ENCODE measurements at regions not wholly inside any gene's neighbourhood (a gene's known extent, or its start where the extent isn't known, plus 50 kb on each side); places are given as distances from the start of the nearest gene placed in this dataset.

DNA sequence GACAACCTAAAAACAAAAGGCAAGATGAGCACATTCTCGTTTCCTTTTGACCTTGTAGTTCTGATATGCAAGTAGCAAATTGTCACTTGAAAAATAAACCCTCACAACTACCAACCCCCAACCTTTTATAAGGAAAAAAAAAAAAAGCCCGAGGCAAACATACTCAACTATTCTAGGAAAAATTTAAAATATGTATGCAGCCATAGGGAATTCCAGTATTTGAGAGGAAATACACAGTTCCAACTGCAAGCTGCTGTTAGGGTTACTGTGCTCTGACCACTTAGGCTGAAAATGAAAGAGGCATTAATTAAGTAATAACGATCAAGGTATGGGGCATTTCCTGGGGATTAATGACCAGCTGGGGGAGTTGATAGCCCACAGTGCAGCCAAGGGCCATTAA lies 281.9 kb upstream of the DPH6 start:
- DNase-seq (ENCODE audit: low read depth), result no peak
- TF ChIP-seq, protein P1, sequence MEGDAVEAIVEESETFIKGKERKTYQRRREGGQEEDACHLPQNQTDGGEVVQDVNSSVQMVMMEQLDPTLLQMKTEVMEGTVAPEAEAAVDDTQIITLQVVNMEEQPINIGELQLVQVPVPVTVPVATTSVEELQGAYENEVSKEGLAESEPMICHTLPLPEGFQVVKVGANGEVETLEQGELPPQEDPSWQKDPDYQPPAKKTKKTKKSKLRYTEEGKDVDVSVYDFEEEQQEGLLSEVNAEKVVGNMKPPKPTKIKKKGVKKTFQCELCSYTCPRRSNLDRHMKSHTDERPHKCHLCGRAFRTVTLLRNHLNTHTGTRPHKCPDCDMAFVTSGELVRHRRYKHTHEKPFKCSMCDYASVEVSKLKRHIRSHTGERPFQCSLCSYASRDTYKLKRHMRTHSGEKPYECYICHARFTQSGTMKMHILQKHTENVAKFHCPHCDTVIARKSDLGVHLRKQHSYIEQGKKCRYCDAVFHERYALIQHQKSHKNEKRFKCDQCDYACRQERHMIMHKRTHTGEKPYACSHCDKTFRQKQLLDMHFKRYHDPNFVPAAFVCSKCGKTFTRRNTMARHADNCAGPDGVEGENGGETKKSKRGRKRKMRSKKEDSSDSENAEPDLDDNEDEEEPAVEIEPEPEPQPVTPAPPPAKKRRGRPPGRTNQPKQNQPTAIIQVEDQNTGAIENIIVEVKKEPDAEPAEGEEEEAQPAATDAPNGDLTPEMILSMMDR (conservative IDR thresholded peaks at IDR 0.05; ENCODE audit: low read length), result no peak
- H3K4me3 ChIP-seq (ENCODE audit: low read length), result no peak overlapping the region

DNA sequence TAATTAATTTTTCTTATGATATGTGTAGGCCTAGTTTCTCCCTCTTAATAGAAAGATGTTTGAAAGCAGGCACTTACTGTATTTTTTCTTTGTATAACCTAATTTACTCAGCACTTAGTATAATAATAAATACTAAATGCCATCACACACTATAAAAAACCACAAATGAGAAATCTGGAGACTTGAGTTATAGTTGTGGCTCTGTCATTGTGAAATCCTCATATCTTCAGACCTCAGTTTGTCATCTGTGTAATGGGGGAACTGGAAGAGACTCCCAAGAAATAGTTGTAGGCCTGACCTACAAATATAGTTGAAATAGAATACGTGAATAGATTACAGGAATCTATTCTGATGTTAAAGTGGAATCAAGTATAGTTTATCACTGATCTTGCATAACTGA lies 287.6 kb upstream of the DPH6 start:
- no peak overlapping the region for H3K4me3 ChIP-seq (ENCODE audit: low read length)
- TF ChIP-seq, protein P1 (conservative IDR thresholded peaks at IDR 0.05; ENCODE audit: low read length), result no peak
- peak; percentile 46 for DNase-seq (ENCODE audit: low read depth)

DNA sequence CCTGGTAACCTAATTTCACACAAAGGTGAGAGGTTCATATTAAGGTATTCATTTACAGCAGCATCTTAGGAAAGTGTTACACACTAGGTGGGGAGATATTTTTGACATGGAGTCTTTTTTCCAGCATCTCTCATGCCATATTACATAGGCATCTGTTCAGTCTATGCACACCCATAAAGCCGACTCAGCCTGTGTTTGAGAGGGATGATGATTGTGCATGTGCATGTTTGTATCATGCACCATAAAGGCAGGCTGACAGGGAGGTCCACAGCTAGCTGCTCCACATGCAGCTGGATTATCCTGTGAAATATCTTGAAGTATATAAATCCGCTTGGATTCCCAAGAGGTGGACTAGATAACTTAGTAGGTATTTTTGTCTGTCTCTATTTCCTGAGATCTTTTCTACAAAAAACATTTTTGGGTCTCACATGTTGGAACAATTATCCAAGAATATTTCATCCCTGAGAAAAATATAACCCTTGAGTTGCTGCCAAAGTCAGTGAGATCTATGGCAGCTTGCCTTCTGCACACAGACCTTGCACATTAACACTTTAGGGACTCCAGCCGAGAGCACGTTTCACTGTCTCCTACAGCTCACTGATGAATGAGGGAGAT lies 288.4 kb upstream of the DPH6 start:
- H3K4me3 ChIP-seq (ENCODE audit: low read length), result no peak overlapping the region
- DNase-seq (ENCODE audit: low read depth), result peak; percentile 15
- TF ChIP-seq, protein P1 (conservative IDR thresholded peaks at IDR 0.05; ENCODE audit: low read length), result no peak

DNA sequence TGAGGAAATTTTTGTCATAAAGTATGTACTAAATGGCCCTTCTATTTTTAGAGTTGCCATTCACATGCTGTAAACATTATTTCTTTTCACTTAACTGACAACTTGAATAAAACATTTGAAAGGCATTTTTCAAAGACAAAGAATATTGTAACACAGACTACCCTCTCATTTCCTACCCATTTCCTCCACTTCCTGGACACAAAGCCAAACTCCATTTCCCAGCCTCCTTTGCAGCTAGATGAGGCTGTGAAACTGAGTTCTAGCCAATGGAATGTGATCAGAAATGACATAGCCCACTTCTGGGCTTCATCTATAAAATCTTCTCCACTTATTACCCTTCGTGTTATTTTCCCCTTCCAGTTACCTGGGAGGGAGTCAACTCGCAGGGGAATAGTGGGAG lies 288.9 kb upstream of the DPH6 start:
- TF ChIP-seq, protein P1 (conservative IDR thresholded peaks at IDR 0.05; ENCODE audit: low read length), result no peak
- no peak overlapping the region for H3K4me3 ChIP-seq (ENCODE audit: low read length)
- DNase-seq (ENCODE audit: low read depth), result no peak

DNA sequence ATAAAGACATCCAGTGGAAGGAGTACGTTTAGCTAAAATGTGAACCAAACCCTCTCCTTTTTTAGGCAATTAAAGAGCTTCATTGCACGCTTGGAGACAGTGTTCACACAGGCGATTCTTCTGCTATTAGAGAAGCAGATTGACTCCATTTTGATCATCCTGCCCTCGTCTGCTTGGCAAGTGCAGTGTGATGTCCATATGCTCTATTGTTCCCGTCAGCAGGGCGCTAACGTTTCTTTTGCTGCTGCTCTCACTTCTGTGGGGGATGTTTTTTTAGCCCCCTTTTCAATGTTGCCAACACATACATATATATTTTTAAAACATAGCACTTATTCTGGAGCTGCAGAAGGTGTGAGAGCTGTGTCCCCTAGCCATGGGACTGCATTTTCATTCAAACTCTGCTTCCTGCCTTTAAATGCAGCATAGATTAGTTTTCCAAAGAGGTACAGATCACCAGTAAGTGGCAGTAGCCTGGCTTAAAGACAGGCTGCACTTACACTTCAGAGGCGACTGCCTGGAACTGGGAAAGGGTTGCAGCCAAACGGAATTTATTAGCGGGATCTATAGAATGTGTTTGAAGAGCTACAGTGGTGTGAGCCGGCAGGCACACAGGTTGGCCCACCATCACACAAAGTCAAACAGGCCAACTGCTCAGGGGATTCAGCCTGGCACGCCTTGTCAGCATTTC lies 292.6 kb upstream of the DPH6 start:
- no peak overlapping the region for H3K4me3 ChIP-seq (ENCODE audit: low read length)
- no peak for DNase-seq (ENCODE audit: low read depth)
- TF ChIP-seq, protein P1 (conservative IDR thresholded peaks at IDR 0.05; ENCODE audit: low read length), result no peak

- DNase-seq (ENCODE audit: low read depth), result no peak
- H3K4me3 ChIP-seq (ENCODE audit: low read length), result no peak overlapping the region
- TF ChIP-seq, protein P1 (conservative IDR thresholded peaks at IDR 0.05; ENCODE audit: low read length), result no peak
These were observed 296.7 kb upstream of the DPH6 start for GRCh38 chr15:35842631-35843030.

DNA sequence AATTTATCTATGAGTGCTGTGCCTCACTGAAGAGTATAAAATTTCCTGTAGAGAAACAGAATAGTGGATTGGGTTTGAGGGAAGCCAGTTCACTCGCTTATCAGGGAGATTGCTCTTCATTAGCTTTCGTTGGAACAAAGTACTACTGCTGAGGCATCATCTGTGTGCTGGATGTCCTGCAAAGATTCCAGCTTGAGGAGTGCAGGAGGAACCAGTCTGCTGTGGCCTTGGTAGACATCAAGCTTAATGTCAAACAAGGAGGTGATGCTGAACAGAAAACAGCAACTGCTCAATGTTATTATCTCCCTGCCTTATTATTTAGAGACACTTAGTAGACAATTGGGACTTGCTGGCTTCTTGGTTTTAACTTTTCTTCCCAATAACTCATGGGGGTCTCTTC lies 297.5 kb upstream of the DPH6 start:
- DNase-seq (ENCODE audit: low read depth), result no peak
- H3K4me3 ChIP-seq (ENCODE audit: low read length), result no peak overlapping the region
- TF ChIP-seq, protein P1 (conservative IDR thresholded peaks at IDR 0.05; ENCODE audit: low read length), result no peak

Measured in AG10803 (cell line).